ENCODE measurements at regions not wholly inside any gene's neighbourhood (a gene's known extent, or its start where the extent isn't known, plus 50 kb on each side); places are given as distances from the start of the nearest gene placed in this dataset.

DNA sequence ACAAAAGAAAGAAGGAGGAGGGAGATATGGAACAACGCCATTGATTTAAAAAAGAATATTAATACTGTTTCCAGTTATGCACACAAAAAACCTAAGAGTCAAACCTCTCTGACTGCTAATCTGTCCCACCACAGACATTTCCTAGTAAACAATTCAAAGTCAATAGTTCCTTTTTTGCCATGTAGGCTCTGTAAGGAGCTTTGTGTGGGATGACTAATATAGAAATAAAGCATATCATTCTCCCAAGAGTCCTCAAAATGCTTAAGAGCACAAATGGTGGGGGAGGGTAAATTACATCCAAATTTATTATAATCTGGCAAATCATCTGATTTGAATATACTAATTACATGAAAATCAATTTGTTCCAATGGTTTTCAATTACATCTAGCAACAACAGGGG lies 155.9 kb upstream of the CNTN4 start:
- TF ChIP-seq CTCF (IDR thresholded peaks at IDR 0.05) (no peak), POLR2A (IDR thresholded peaks at IDR 0.05) (no peak)

All from right lobe of liver (tissue), 4 donors.